ENCODE measurements at regions not wholly inside any gene's neighbourhood (a gene's known extent, or its start where the extent isn't known, plus 50 kb on each side); places are given as distances from the start of the nearest gene placed in this dataset.

- no peak for DNase-seq
These were observed 327.1 kb downstream of the STIM2 start for GRCh38 chr4:27187786-27188185.

- no peak for DNase-seq
These were observed 329.0 kb downstream of the STIM2 start for GRCh38 chr4:27189683-27190082.

- no peak for DNase-seq
These were observed 331.0 kb downstream of the STIM2 start for GRCh38 chr4:27191592-27191991.

GRCh38 chr4:27194599-27195176, 334.0 kb downstream of the STIM2 start:
- DNase-seq = no peak

- no peak for DNase-seq
These were observed 337.6 kb downstream of the STIM2 start for GRCh38 chr4:27198246-27198645.

- DNase-seq = no peak
These were observed 338.3 kb downstream of the STIM2 start for GRCh38 chr4:27198971-27199370.

- DNase-seq = no peak
These were observed 345.4 kb downstream of the STIM2 start for GRCh38 chr4:27206009-27206408.

GRCh38 chr4:27210956-27211355, 350.3 kb downstream of the STIM2 start:
- DNase-seq = no peak

GRCh38 chr4:27214010-27214409, 353.4 kb downstream of the STIM2 start:
- DNase-seq = no peak

- no peak for DNase-seq
These were observed 354.7 kb downstream of the STIM2 start for GRCh38 chr4:27215220-27215826.

- DNase-seq = no peak
These were observed 356.7 kb downstream of the STIM2 start for GRCh38 chr4:27217261-27217769.

- no peak for DNase-seq
These were observed 357.4 kb downstream of the STIM2 start for GRCh38 chr4:27218013-27218412.

- DNase-seq = no peak
These were observed 362.7 kb downstream of the STIM2 start for GRCh38 chr4:27223326-27223725.

GRCh38 chr4:27233531-27233930, 372.9 kb downstream of the STIM2 start:
- DNase-seq = no peak

GRCh38 chr4:27234306-27234899, 373.8 kb downstream of the STIM2 start:
- no peak for DNase-seq

- no peak for DNase-seq
These were observed 379.0 kb downstream of the STIM2 start for GRCh38 chr4:27239641-27240040.

GRCh38 chr4:27242217-27242616, 381.6 kb downstream of the STIM2 start:
- no peak for DNase-seq

- DNase-seq = no peak
These were observed 384.6 kb downstream of the STIM2 start for GRCh38 chr4:27245216-27245615.

GRCh38 chr4:27248829-27249228, 388.2 kb downstream of the STIM2 start:
- no peak for DNase-seq

GRCh38 chr4:27251771-27252170, 391.1 kb downstream of the STIM2 start:
- no peak for DNase-seq

GRCh38 chr4:27267339-27267969, 406.8 kb downstream of the STIM2 start:
- no peak for DNase-seq

- DNase-seq = no peak
These were observed 407.3 kb downstream of the STIM2 start for GRCh38 chr4:27267970-27268355.

GRCh38 chr4:27270435-27270834, 409.8 kb downstream of the STIM2 start:
- DNase-seq = no peak

- no peak for DNase-seq
These were observed 410.9 kb downstream of the STIM2 start for GRCh38 chr4:27271555-27271954.
